Stimulated activated CD8-positive, alpha-beta memory T cell treated with anti-CD3 and anti-CD28 coated beads, Interleukin-4, amount 100 ng/mL, for 48 hours (primary cell): ENCODE measurements at regions not wholly inside any gene's neighbourhood (a gene's known extent, or its start where the extent isn't known, plus 50 kb on each side); places are given as distances from the start of the nearest gene placed in this dataset.
A peak's percentile ranks its signal among the peaks of the same experiment; 100 is the strongest.
"Not testable (repeated sequence)": the region's sequence is repeated elsewhere in the genome, so short reads cannot be mapped to it uniquely, and the experiment has no call there.

Experiments
- DNase-seq: peaks from one replicate; pipeline ENCODE4 v3.0.0-alpha.2; 2020

DNA sequence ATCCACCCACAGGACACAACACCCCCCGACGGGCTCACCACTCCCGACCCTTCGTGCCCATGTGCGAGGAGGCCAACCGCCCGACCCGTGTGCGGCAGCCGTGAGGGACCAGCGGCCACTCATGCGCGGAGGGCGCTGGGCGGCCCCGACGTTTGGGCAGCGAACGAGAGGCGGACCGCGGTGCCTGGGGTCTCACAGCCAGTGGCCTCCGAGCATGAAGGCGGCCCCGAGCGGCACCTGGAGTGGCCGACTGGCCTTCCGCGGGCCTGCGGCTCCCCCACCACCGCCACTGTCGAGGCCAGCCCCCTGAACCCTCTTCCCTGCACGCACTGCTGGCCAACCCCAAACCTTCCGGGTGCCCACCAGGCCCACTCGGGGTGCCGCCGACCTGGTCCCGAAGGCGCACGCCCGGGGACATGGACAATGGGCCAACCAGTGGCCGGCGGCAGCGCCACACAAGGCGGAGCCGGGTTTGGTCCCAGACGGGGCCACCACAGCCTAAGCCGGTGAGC, 4274.9 kb upstream of the OR11H1 start:
- no peak for DNase-seq

DNA sequence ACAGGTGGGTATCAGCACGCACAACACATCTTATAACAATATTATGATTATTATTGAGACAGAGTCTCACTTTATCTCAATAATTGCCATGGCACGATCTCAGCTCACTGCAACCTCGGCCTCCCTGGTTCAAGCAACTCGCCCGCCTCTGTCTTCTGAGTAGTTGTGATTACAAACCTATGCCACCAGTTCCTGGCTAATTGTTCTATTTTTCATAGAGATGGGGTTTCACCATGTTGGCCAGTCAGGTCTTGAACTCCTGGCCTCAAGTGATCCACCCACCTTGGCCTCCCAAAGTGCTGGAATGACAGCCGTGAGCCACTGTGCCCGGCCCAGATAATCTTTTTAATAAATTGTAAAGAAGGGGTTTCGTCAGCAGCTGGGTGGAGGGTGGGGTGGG, 4257.0 kb upstream of the OR11H1 start:
- DNase-seq, result not testable (repeated sequence)

DNA sequence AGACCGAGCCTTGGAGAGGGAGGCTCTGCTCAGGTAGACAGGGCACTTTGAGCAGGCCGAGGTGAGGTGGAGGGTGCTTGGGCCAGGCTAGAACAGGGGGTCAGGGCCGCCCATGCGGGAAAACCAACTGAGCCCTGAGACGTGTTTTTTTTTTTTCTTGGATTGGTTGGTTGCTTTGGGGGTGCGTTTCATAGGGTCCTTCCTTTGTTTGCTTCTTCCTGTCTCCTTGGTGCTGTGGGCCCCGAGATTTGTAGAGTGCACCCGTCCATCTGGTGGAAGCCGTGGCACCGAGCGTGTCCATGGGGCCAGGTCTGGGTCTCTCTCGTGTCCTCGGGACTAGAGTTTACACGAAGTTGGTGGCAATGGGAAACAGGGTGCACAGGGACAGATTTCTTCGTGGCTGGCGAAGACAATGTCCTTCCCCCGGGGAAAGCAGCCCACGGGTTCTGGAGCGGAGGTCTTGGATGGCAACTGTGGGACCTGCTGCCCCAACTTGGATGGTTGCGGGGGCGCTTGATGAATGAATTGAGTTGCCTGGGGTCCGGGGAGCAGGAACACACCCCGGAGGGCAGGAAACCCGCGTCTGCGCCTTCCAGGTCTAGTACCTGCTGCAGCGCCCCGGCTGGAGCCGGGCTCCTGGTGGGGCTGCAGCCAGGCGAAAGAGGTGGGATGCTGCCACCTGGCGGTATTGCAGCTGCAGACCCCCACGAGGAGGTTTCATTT, 4242.7 kb upstream of the OR11H1 start:
- peak; percentile 62 for DNase-seq

DNA sequence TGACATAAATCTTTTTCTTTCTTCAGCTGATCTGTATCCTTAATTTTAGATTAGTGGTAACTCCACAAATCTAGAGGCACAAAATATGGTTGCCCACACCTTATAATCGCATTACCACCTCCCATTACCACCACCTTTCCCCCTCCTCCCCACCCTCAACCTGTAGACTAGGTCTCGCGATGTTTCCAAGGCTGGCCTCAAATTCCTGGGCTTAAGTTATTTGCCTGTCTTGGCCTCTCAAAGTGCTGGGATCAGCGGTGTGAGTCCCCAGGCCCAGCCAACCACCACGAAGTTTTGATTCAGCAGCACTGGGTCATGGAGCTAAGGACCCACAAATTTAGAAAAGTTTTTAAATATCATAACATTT, 4242.2 kb upstream of the OR11H1 start:
- DNase-seq, result not testable (repeated sequence)

DNA sequence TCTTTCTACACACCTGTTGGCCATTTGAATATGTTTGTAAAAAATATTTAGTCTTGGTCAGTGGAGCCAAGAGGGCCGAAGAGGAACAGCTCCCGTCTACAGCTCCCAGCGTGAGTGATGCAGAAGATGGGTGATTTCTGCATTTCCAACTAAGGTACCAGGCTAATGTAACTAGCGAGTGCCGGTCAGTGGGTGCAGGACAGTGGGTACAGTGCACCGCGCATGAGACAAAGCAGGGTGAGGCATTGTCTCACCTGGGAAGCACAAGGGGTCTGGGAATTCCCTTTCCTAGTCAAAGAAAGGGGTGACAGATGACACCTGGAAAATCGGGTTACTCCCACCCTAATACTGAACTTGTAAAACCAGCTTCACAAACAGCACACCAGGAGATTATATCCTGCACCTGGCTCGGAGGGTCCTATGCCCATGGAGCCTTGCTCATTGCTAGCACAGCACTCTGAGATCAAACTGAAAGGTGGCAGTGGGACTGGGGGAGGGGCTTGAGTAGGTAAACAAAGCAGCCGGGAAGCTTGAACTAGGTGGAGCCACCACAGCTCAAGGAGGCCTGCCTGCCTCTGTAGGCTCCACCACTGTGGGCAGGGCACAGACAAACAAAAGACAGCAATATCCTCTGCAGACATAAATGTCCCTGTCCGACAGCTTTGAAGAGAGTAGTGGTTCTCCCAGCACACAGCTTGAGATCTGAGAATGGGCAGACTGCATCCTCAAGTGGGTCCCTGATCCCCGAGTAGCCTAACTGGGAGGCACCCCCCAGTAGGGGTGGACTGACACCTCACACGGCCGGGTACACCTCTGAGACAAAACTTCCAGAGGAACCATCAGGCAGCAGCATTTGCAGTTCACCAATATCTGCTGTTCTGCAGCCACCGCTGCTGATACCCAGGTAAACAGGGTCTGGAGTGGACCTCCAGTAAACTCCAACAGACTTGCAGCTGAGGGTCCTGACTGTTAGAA, 4239.5 kb upstream of the OR11H1 start:
- not testable (repeated sequence) for DNase-seq

DNA sequence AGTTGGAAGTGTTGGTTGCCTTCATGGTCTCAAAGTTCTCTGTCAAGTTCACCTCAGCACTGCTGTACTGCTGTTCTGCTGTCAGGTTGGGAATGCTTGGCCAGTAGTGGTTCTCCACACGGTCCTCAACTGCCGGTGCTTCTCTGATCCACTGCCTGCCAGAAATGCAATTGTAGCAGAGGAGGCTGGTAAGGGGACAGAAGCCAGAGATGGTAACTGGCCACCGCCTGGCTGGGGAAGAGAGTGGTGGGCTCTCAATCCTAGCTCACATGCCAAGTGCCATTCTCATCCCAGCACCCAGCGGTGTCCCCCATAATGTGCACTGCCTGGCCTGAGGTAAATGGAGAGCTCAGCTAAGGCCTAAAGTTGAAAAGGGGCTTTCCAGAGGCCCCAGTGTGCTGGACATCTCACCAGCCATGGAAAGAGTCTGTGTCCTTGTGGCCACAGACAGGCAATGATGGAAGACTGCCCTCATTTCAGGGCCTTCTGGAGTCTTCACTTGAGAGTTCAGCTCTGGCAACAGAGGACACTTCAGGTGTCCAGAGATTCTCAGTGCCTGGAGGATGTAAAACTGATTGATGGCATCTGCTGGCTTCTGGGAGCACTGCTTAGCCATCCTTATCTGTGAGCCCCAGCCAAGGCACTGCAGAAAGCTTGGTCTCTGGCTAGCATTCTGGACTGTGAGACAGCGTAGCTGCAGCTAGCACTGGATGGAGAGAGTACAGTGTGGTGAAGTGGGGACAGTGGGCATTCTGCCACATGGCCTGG, 4229.7 kb upstream of the OR11H1 start:
- DNase-seq, result not testable (repeated sequence)

DNA sequence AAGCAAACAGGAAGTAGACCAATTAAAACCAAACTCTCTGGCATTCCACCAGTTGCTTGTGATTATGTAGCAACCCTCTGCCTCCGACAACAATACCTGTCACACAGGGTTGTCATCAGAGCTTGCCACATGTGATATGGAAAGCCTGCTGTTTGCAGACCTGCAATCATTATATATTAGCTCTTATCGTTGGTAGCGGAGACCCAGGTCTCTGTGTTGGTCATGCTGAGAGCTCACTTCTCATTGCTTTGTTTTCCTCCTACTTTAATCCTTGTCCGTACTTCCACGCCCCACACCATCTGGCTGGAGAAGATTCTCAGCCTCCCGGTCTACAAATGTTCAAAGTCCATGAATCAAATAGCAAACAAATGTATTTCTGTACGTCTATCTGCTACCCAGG, 4225.6 kb upstream of the OR11H1 start:
- not testable (repeated sequence) for DNase-seq

DNA sequence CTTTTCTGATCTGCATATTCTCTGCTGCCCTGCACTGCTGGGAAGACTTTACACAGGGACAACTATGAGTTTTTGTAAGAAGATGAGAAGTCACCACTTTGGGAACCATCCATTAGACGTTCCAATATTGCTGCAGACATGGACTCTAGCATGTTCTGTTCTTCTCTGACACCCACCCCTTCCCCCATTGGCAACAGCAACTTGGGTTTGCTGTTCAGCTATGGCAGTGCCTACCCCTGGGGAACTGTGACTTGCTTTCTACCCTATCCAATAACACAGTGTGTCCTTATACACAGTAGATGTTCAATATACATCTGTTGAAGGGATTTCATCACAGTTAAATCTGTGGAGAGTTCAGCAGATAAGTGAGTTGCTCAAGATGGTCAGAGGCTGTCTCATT, 4225.1 kb upstream of the OR11H1 start:
- not testable (repeated sequence) for DNase-seq

DNA sequence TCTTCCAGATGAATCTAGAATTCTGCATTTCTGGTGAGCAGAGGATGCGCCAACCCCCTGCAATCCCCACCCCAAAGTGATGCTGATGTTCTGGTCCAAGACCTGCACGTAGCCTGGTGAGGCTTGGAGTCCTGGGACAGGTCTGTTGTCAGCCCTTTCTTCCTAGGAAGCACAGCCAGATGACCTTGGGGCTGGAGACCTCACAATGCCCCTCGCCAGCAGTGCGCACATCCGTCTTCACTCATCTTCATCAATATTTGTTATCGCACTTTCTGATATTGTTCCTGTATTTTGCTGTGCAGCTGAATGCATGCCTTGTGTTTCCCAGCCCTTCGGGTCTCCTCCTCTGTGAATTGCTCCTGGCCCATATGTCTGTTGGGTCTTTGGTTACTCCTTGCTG, 4222.8 kb upstream of the OR11H1 start:
- not testable (repeated sequence) for DNase-seq

DNA sequence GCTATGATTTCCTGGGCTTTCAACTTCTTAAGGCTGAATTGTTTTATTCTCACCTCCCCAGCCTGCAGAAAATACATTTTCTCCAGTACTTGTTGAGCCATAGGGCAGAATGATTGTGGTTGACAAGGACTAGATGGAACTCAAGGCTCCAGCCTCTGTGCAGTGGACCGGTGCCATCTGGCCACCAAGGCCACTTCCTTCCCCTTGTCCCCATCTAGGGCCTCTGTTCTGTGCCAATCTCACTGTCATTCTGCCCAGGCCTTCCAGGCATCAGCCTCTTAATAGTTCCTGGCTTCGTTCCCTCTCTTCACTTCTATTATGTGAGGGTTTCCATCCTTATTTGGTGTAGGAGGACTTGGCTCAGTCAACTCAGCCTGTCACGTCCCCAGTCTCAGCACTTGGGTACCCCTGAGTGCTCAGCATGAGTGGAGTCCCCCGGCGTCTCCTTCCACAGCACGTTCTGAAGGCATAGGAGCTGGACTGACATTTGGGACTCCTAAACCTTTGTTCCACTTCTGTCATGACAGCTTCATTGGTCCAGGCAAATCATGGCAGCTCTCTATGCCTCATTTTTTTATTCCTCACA, 4221.0 kb upstream of the OR11H1 start:
- DNase-seq, result not testable (repeated sequence)

DNA sequence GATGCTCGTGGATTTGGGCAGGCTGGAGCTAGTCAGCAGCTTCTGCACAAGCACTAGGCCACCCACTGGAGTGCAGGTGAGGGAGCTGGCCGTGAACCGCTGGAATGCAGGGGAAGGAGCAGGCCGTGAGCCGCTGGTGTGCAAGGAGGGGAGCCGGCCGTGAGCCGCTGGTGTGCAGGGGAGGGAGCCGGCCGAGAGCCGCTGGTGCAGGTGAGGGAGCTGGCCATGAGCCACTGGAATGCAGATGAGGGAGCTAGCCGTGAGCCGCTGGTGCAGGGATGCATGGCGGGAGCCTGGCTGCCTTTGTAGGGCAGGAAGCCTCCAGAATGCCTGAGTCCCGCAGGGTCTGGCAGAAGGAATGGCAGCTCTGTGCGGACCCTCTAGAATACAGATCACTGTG, 4220.0 kb upstream of the OR11H1 start:
- DNase-seq, result no peak

DNA sequence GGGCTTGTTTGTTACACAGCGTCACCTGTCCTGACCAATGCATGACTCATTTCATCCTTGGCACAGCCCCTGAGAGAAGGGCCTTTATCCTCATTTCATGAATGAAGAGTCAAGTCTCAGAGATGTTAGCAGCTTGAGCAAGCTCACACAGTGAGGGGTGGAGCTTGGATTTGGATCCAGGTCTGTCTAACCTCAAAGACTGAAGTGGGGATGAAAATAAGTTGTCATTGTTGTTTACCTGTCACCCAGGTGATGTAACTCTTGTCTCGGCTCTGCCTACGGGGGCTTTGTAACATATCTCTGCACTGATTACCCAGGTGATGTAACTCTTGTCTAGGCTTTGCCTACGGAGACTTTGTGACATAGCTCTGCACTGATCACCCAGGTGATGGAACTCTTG, 4218.2 kb upstream of the OR11H1 start:
- DNase-seq, result not testable (repeated sequence)

DNA sequence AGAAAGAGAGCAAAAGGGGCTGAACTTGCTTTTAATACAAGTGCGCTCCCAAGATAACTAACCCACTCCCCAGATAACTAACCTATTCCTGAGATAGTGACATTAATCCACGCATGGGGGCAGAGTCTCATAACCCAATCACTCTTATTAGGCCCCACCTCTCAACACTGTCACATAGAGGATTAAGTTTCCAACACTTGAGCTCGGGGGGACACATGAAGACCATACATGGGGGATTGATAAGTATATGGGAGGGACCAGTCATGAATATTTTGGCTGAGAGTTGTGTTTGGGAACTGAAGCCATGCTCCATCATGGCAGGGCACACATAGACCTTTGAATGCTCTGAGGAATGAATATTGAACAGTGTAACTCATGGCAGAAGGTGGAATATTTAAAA, 4217.3 kb upstream of the OR11H1 start:
- not testable (repeated sequence) for DNase-seq

DNA sequence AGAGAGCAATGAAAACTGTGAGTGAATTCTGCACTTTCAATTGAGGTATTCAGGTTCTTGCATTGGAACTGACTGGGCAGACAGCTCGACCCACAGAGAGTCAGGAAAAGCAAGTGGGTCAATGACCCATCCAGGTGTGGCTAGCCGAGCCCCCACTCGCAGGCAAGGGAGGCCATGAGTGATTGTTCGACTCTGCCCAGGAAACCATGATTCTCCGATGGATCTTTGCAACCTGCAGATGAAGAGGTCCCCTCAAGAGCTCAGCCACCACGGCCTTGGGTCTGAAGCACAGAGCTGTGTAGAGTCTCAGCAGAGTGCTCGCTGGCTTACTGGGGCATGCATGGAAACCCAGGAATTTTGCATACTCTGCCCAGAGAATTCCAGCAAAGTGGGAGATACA, 4215.4 kb upstream of the OR11H1 start:
- not testable (repeated sequence) for DNase-seq

DNA sequence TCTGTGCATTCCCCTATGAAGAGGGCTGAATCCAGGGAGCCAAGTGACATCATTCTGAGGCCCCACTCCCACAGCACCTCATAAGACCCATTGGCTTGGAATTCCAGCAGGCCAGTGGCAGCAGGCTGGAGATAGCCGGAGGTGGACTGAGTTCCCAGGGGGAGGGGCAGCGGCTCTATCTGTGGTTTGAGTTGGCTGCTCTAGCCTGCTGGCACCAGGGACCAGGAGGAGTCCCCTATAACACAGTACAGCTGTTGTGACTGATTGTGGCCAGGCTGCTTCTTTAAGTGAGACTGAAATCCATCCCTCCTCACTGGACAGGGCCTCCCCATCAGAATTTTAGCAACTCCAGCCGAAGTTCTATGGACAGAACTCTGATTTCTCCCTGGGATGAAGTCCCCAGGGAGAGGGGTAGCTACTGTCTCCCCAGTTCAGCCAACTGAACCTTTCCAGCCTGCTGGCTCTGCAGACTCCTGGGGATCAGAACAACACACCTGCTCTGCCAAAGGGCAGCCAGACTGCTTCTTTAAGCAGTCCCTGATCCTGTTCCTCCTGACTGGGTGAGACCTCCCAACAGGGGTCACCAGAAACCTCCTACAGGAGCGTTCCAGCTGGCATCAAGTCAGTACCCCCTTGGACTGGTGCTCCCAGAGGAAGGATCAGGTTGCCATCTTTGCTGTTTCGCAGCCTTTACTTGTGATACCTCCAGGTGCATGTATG, 4214.8 kb upstream of the OR11H1 start:
- not testable (repeated sequence) for DNase-seq

DNA sequence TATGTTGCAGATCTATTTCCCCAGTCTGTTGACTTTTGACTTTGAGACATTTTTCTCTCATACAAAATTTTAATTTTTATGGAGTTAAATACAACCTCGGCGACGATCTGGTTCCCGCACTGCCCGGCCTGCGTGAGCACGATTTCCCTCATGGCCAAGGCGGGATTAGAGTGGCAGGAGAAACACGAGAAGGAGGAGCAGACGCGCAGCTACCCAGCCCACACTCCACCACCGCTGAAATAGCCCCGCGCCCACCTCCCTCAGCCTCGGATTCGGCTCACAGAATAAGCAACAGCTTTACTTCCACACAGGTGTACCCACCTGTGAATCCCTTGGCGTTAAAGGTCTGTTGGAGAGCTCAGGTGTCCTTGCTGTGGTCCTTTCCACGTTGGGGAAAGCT, 4209.4 kb upstream of the OR11H1 start:
- DNase-seq, result not testable (repeated sequence)

DNA sequence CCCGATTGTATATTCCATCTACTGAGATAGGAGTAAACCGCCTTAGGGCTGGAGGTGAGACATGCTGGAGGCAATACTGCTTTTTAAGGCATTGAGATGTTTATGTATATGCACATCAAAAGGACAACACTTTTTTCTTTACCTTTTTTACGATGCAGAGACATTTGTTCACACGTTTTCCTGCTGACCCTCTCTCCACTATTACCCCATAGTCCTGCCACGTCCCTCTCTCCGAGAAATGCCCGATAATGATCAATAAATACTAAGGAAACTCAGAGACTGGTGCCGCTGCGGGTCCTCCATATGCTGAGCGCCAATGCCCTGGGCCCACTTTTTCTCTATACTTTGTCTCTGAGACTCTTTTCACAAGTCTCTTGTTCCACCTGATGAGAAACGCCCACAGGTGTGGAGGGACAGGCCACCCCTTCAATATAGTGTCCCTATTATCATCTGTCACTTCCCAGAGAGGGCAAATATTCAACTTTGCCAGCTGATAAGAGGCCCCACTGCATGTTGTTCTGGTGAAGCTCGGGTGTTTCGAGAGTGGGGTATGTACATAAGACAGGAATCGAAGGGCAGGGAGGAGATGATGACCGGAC, 4203.5 kb upstream of the OR11H1 start:
- DNase-seq, result not testable (repeated sequence)

DNA sequence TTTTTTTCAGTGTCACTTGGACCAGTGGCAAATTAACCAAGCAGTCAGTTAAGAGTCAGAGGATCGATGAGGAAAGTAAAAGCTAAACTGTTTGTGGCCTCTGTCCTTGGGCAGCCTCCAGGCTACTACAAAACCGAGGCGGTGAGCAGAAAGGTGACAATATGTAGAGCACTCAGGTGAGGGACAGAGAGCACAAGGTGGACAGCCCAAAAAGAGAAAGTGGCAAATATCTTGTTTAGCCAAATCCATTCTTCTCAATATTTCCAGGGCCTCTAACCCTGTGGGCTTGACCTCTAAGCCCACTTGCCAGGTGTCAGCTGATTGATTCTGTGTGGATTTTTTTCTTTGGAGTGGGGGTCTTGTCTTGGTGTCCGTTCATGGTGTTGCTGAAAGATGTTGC, 4202.2 kb upstream of the OR11H1 start:
- no peak for DNase-seq

DNA sequence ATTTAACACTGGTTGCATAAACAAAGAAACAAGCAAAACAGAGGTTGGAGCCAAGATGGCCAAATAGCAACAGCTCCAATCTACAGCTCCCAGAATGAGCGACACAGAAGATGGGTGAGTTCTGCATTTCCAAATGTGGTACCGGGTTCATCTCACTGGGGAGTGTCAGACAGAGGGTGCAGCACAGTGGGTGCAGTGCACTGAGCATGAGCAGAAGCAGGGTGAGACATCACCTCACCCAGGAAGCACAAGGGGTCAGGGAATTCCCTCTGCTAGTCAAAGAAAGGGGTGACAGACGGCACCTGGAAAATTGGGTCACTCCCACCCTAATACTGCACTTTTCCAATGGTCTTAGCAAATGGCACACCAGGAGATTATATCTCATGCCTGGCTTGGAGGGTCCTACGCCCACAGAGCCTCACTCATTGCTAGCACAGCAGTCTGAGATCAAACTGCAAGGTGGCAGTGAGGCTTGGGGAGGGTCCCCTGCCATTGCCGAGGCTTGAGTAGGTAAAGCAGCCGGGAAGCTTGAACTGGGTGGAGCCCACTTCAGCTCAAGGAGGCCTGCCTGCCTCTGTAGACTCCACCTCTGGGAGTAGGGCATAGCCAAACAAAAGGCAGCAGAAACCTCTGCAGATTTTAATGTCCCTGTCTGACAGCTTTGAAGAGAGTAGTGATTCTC, 4186.5 kb upstream of the OR11H1 start:
- not testable (repeated sequence) for DNase-seq

DNA sequence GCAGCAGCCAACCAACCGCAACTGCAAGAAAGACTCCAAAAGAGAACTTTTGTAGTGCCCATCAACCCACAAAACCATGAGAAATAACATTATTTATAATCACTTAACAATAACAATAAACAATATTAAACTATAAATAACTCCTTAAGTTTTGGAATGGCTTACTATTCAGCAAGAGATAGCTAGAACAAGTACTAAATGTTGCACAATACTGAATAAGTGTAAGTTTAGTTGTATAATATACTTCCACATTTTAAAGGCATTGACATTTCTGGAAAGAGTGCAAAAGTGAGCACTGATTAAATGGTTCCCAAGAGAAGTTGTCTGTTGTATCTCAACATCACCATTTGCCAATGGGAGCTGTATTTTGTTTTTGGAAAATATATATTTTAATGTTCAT, 4176.8 kb upstream of the OR11H1 start:
- DNase-seq, result not testable (repeated sequence)

DNA sequence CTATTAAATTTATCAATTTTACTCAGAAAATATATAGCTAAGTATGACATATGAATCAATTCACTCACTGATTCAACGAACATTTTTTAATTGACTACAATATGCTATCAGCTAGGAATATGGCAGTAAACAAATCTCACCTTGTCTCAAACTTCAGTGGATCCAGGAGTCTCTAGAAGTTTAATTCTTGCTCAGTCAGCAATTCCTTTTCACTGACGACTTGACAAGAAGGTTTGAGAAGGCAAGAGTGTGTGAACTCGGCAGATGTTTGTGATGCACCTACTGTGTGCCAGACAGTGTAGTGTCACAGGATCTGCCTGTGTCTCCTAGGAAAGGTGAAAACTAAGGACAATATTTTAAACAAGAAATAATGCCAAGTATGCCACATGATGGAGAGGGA, 4175.7 kb upstream of the OR11H1 start:
- DNase-seq, result not testable (repeated sequence)
